Keratinocyte (primary cell): ENCODE measurements at regions not wholly inside any gene's neighbourhood (a gene's known extent, or its start where the extent isn't known, plus 50 kb on each side); places are given as distances from the start of the nearest gene placed in this dataset.

Source experiments
- EZH2 ChIP-seq: IDR thresholded peaks from one replicate; pipeline ENCODE4 v1.6.1; 2012; ENCODE audit warnings: inconsistent platforms, mild to moderate bottlenecking, low read length, moderate library complexity
- TF ChIP-seq, protein P1 (sequence below), 3 experiments: IDR thresholded peaks in 1 of 3; conservative IDR thresholded peaks in 1 of 3; optimal IDR thresholded peaks in 1 of 3; 2 replicates in 2 of 3; 3 replicates in 1 of 3; pipeline versions ENCODE3 to v1.5.1; 2011; ENCODE audit warnings: low read length in 3 of 3, mild to moderate bottlenecking in 3 of 3, moderate library complexity in 2 of 3, control low read depth in 1 of 3, inconsistent platforms in 1 of 3; ENCODE audit not compliant: insufficient read depth in 2 of 3; ENCODE audit errors: extremely low read depth in 1 of 3

DNA sequence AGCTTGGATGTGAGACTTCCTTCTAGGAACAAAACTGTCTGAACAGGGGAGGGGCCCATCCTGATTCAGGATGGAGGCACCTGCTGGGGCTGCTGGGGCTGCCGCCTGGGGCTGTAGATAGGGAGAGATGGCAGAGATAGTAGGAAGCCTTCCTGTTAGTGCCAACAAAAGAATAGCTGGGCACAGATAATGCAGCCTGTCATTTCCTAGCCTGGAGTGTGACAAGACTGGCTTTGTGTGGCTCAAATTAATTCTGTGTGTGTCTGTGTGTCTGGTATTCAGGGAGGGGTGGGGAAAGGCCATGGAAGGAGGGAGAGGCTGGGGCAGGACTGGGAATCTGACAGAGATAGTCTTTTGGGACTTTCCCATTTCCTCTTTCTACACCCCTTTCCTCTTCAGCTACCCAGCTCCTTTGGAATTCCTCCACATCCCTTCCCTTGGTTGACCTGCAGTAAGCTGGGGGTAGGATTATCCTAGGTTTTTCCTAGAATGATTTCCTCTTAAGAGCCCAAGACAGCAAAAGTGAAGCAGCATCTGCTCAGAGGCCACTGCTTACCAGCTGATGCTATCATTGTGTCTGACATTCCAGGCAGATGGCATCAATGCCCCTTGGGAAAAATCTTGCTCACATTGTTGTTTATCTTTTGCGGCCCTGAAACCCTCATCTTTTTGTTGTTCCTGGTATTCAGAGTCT, 144.9 kb upstream of the LHCGR start:
- TF ChIP-seq, protein P1, sequence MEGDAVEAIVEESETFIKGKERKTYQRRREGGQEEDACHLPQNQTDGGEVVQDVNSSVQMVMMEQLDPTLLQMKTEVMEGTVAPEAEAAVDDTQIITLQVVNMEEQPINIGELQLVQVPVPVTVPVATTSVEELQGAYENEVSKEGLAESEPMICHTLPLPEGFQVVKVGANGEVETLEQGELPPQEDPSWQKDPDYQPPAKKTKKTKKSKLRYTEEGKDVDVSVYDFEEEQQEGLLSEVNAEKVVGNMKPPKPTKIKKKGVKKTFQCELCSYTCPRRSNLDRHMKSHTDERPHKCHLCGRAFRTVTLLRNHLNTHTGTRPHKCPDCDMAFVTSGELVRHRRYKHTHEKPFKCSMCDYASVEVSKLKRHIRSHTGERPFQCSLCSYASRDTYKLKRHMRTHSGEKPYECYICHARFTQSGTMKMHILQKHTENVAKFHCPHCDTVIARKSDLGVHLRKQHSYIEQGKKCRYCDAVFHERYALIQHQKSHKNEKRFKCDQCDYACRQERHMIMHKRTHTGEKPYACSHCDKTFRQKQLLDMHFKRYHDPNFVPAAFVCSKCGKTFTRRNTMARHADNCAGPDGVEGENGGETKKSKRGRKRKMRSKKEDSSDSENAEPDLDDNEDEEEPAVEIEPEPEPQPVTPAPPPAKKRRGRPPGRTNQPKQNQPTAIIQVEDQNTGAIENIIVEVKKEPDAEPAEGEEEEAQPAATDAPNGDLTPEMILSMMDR (optimal IDR thresholded peaks at IDR 0.05 in 1 of 3, IDR thresholded peaks at IDR 0.05 in 1 of 3, conservative IDR thresholded peaks at IDR 0.05 in 1 of 3; ENCODE audit: extremely low read depth in 1 of 3, insufficient read depth in 2 of 3, low read length in 3 of 3), result no peak
- no peak for TF ChIP-seq EZH2
